ENCODE measurements at regions not wholly inside any gene's neighbourhood (a gene's known extent, or its start where the extent isn't known, plus 50 kb on each side); places are given as distances from the start of the nearest gene placed in this dataset.

DNA sequence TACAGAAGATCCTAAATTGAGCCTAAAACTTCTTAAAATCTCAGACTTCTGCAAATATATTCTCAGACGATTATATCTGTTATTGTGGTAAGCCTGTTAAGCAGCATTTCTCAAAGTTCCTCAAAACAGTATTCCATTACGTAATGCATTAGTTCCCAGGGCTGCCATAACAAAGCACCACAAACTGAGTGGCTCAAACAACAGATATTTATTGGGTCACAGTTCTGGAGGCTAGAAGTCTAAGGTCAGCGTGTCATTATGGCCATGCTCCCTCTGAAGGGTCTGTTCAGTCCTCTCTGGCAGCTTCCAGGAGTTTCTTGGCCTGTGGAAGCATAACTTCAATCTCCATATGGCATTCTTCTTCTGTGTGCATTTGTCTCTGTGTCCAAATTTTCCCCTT, 103.5 kb upstream of the ST6GALNAC5 start:
- Mint-ChIP-seq H3K27me3 (ENCODE audit: unreplicated experiment) (peaks cover 11% of the 10 kb centered on the region), H3K4me3 (ENCODE audit: unreplicated experiment) (no peak overlapping the region), H3K9me3 (ENCODE audit: unreplicated experiment) (no peaks in the 10 kb centered on the region), H3K4me1 (ENCODE audit: unreplicated experiment) (no peaks in the 10 kb centered on the region), H3K36me3 (ENCODE audit: unreplicated experiment) (no peaks in the 10 kb centered on the region), H3K27ac (ENCODE audit: unreplicated experiment) (no peak overlapping the region)
- no peak for DNase-seq (ENCODE audit: extremely low spot score, unreplicated experiment)
- TF ChIP-seq, protein P1, sequence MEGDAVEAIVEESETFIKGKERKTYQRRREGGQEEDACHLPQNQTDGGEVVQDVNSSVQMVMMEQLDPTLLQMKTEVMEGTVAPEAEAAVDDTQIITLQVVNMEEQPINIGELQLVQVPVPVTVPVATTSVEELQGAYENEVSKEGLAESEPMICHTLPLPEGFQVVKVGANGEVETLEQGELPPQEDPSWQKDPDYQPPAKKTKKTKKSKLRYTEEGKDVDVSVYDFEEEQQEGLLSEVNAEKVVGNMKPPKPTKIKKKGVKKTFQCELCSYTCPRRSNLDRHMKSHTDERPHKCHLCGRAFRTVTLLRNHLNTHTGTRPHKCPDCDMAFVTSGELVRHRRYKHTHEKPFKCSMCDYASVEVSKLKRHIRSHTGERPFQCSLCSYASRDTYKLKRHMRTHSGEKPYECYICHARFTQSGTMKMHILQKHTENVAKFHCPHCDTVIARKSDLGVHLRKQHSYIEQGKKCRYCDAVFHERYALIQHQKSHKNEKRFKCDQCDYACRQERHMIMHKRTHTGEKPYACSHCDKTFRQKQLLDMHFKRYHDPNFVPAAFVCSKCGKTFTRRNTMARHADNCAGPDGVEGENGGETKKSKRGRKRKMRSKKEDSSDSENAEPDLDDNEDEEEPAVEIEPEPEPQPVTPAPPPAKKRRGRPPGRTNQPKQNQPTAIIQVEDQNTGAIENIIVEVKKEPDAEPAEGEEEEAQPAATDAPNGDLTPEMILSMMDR (IDR thresholded peaks at IDR 0.05), result no peak

DNA sequence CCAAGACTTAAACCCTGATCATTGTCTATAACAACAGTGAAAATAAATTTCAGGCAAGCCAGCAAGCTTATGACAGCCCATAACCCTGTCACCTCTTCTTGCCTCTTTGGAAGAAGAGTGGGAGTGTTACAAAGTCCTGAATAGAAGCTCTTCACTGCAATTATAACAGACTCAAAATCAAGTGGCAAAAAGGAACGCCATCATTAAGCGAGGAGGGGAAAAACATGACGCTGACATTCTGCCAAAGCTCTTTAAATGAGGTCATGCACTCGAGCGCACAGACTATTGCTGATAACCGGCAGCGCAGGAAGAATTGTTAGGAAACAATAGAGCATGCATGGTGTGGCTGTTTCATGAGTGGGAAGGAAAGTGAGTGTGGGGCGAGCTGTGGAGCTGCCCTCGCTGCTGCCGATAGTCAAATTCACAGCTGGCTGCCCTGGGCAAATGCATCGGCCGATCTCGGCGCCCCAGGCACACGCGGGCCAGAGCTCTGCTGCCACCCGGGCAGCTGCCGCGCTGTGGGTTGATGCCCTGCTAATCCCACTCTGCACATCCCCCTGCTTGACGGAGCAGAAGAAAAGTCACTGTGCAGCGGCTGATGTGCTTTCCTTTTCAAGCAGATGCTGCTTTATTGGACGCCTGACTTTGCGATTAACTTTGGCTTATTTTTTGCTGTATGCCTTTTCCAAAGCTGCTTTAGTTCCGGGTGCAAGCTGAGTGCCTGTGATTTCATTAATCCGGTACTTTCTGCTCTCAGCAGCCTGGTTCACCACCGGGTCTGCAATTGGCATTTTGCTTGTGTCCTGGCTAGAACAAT, 102.4 kb upstream of the ST6GALNAC5 start:
- H3K4me1 Mint-ChIP-seq (ENCODE audit: unreplicated experiment), result no peaks in the 10 kb centered on the region
- no peak for DNase-seq (ENCODE audit: extremely low spot score, unreplicated experiment)
- TF ChIP-seq, protein P1 (IDR thresholded peaks at IDR 0.05), result no peak
- no peaks in the 10 kb centered on the region for H3K9me3 Mint-ChIP-seq (ENCODE audit: unreplicated experiment)
- H3K36me3 Mint-ChIP-seq (ENCODE audit: unreplicated experiment), result no peaks in the 10 kb centered on the region
- H3K27ac Mint-ChIP-seq (ENCODE audit: unreplicated experiment), result no peak overlapping the region
- H3K4me3 Mint-ChIP-seq (ENCODE audit: unreplicated experiment), result no peak overlapping the region
- peaks cover 11% of the 10 kb centered on the region for H3K27me3 Mint-ChIP-seq (ENCODE audit: unreplicated experiment)

DNA sequence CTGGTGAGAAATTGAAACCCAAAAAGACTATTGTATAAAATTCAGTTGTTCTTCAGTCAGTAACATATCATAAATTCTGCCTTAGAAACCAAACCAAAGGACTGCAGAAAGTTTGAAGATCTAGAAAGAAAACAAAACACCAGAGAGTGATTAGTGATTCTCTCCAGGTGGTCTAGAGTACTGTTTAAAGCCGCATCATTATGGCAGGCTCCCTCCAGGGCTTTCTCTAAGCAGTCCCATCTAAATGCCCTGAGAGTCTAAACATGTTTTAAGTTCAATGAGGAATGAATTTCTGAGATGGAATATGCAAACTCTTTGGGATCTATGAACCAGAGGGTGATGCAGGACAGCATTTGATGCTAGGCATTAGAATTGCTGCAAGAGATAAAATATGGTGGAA, 100.9 kb upstream of the ST6GALNAC5 start:
- TF ChIP-seq, protein P1 (IDR thresholded peaks at IDR 0.05), result no peak
- Mint-ChIP-seq H3K4me1 (ENCODE audit: unreplicated experiment) (no peaks in the 10 kb centered on the region), H3K27ac (ENCODE audit: unreplicated experiment) (no peak overlapping the region), H3K27me3 (ENCODE audit: unreplicated experiment) (peaks cover 15% of the 10 kb centered on the region), H3K36me3 (ENCODE audit: unreplicated experiment) (no peaks in the 10 kb centered on the region), H3K9me3 (ENCODE audit: unreplicated experiment) (no peaks in the 10 kb centered on the region), H3K4me3 (ENCODE audit: unreplicated experiment) (no peak overlapping the region)
- DNase-seq (ENCODE audit: extremely low spot score, unreplicated experiment), result no peak

DNA sequence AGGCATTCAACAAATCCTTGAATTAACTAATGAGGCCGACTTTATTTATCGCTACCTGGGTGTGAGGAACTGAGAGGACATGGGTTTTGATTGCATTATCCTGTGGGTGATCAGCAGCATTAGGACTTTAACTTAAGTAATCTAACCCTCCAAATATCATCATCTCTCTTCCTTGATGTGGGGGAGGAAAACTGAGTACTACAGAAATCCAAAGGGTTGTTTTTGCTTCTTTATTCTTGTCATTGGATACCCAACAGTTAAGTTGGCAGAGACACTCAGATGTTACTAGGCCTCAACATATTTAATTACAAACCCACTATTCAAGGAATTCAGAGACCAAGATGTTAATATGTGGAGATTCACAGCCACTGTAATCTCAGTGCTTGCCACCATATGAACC, 97.4 kb upstream of the ST6GALNAC5 start:
- Mint-ChIP-seq H3K9me3 (ENCODE audit: unreplicated experiment) (no peaks in the 10 kb centered on the region), H3K4me3 (ENCODE audit: unreplicated experiment) (no peak overlapping the region), H3K4me1 (ENCODE audit: unreplicated experiment) (no peaks in the 10 kb centered on the region), H3K27me3 (ENCODE audit: unreplicated experiment) (peaks cover 26% of the 10 kb centered on the region), H3K36me3 (ENCODE audit: unreplicated experiment) (no peaks in the 10 kb centered on the region), H3K27ac (ENCODE audit: unreplicated experiment) (no peak overlapping the region)
- TF ChIP-seq, protein P1 (IDR thresholded peaks at IDR 0.05), result no peak
- no peak for DNase-seq (ENCODE audit: extremely low spot score, unreplicated experiment)

DNA sequence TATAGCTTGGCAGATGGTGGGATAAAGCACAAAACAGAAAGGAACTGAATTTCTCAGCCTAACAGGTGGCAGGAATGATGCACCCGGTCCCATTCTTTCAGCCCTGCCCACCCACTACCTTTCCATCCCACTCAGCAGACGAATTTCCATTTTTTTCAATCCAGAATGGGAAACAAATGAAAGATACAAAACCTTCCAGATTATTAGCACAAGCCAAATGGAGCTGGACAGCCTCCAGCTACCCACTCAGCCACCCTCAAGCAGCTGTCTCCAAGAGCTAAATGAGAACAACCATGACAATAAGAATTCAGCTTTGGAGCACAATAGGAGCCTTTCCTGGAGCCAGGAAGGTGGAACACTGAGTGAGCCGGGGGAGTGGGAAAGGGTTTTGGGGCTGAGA, 96.3 kb upstream of the ST6GALNAC5 start:
- H3K9me3 Mint-ChIP-seq (ENCODE audit: unreplicated experiment), result no peaks in the 10 kb centered on the region
- no peaks in the 10 kb centered on the region for H3K36me3 Mint-ChIP-seq (ENCODE audit: unreplicated experiment)
- H3K4me1 Mint-ChIP-seq (ENCODE audit: unreplicated experiment), result no peaks in the 10 kb centered on the region
- no peak overlapping the region for H3K27ac Mint-ChIP-seq (ENCODE audit: unreplicated experiment)
- TF ChIP-seq, protein P1 (IDR thresholded peaks at IDR 0.05), result no peak
- H3K27me3 Mint-ChIP-seq (ENCODE audit: unreplicated experiment), result peaks cover 29% of the 10 kb centered on the region
- DNase-seq (ENCODE audit: extremely low spot score, unreplicated experiment), result no peak
- H3K4me3 Mint-ChIP-seq (ENCODE audit: unreplicated experiment), result no peak overlapping the region

All from osteocyte (in vitro differentiated cells).